ENCODE measurements at regions not wholly inside any gene's neighbourhood (a gene's known extent, or its start where the extent isn't known, plus 50 kb on each side); places are given as distances from the start of the nearest gene placed in this dataset.

- POLR2A ChIA-PET = no interaction called here
- Histone ChIP-seq H2AFZ (ENCODE audit: low read depth, low read length) (no peak overlapping the region), H3K4me3 (no peak overlapping the region), H3K4me2 (ENCODE audit: insufficient read depth, low read length) (no peak overlapping the region), H4K20me1 (replicated peaks; ENCODE audit: control insufficient read depth, insufficient read depth, low read length) (no peaks in the 10 kb centered on the region; the same call in 1 of the 2 replicates), H3K27me3 (ENCODE audit: control insufficient read depth in 2 of 2, insufficient read depth in 2 of 2, low read length in 2 of 2) (peaks cover 0 to 4% of the 10 kb centered on the region in 2 experiments; a peak in 1 of 5 replicates), H3K9me1 (ENCODE audit: control insufficient read depth, insufficient read depth, low read length) (no peaks in the 10 kb centered on the region), H3K9ac (ENCODE audit: insufficient read depth in 1 of 2, low read depth in 2 of 2, low read length in 2 of 2) (no peak overlapping the region), H3K9me3 (replicated peaks; ENCODE audit: control insufficient read depth, insufficient read depth, low read depth, low read length) (no peaks in the 10 kb centered on the region), H3K27ac (ENCODE audit: extremely low read depth, low read depth, low read length) (no peak overlapping the region), H3K36me3 (ENCODE audit: control insufficient read depth, insufficient read depth, low read length) (no peaks in the 10 kb centered on the region), H3K79me2 (ENCODE audit: control insufficient read depth, insufficient read depth, low read length) (no peaks in the 10 kb centered on the region), H3K4me1 (replicated peaks in 1 of 2; ENCODE audit: control insufficient read depth in 2 of 2, insufficient read depth in 2 of 2, low read length in 2 of 2) (no peaks in the 10 kb centered on the region)
- intact Hi-C loops (cut with micrococcal nuclease) (no loop called here), in situ Hi-C loops (cut with MboI) (no loop called here)
- BruUV-seq (replicated peaks) = no TSS peak
- DNase-seq (ENCODE audit: extremely low read depth in 1 of 4, low spot score in 3 of 4) = peak in 1 of 4 experiments; percentile 11
- CTCF ChIA-PET (ENCODE audit: low intra/inter-chr PET ratio) = no interaction called here
- peak; percentile 56 for ATAC-seq
- FAIRE-seq = no peak
- no peak for TF ChIP-seq ZNF398 (CRISPR knock-in tag; IDR thresholded peaks at IDR 0.05)
- no peak for TF ChIP-seq FOXJ2 (tag; IDR thresholded peaks at IDR 0.05)
- no peak for TF ChIP-seq ZNF174 (CRISPR knock-in tag; IDR thresholded peaks at IDR 0.05)
- TF ChIP-seq ZNF41 (CRISPR knock-in tag; conservative IDR thresholded peaks at IDR 0.05) = no peak
- no peak for TF ChIP-seq HDAC6 (IDR thresholded peaks at IDR 0.05; ENCODE audit: low read depth, low read length)
- TF ChIP-seq E4F1 (CRISPR knock-in tag; IDR thresholded peaks at IDR 0.05; ENCODE audit: borderline replicate concordance) = no peak
- TF ChIP-seq ELF4 (CRISPR knock-in tag; IDR thresholded peaks at IDR 0.05) = no peak
- peak; percentile 79 for TF ChIP-seq ARID1B (IDR thresholded peaks at IDR 0.05)
- no peak for TF ChIP-seq NR2C1 (IDR thresholded peaks at IDR 0.05)
- no peak for TF ChIP-seq NR2C1 (tag; IDR thresholded peaks at IDR 0.05)
- TF ChIP-seq HBP1 (CRISPR knock-in tag; IDR thresholded peaks at IDR 0.05) = no peak
- no peak for TF ChIP-seq PHB2 (IDR thresholded peaks at IDR 0.05; ENCODE audit: low read depth)
- peak; percentile 59 to 68 for TF ChIP-seq KDM1A (IDR thresholded peaks at IDR 0.05)
- no peak for TF ChIP-seq HMBOX1 (IDR thresholded peaks at IDR 0.05)
- no peak for TF ChIP-seq LARP7 (IDR thresholded peaks at IDR 0.05)
- peak; percentile 48 for TF ChIP-seq CBFA2T2 (conservative IDR thresholded peaks at IDR 0.05)
- no peak for TF ChIP-seq EGR1 (conservative IDR thresholded peaks at IDR 0.05)
Measured at GRCh38 chr6:159520002-159520401, 173.0 kb downstream of the SOD2 start.

Data from K562 (cell line).